Mesothelial cell of epicardium (in vitro differentiated cells): ENCODE measurements at regions not wholly inside any gene's neighbourhood (a gene's known extent, or its start where the extent isn't known, plus 50 kb on each side); places are given as distances from the start of the nearest gene placed in this dataset.

Source experiments
- DNase-seq, 2 experiments: peaks; one replicate each; pipeline ENCODE4 v3.0.0; 2021; ENCODE audit warnings: low spot score in 2 of 2; ENCODE audit not compliant: unreplicated experiment in 2 of 2
- H3K27ac Mint-ChIP-seq: 2 replicates; pipeline ENCODE4 v1.8.0; 2021; ENCODE audit warnings: mixed read lengths
- H3K27me3 Mint-ChIP-seq: 2 replicates; pipeline ENCODE4 v1.8.0; 2021; ENCODE audit warnings: low read depth, mixed read lengths
- H3K36me3 Mint-ChIP-seq: 2 replicates; pipeline ENCODE4 v1.8.0; 2021; ENCODE audit warnings: mixed read lengths
- H3K4me1 Mint-ChIP-seq: 2 replicates; pipeline ENCODE4 v1.8.0; 2021; ENCODE audit warnings: mixed read lengths
- H3K4me3 Mint-ChIP-seq: 2 replicates; pipeline ENCODE4 v1.8.0; 2021; ENCODE audit warnings: mild to moderate bottlenecking, moderate library complexity, mixed read lengths
- H3K9me3 Mint-ChIP-seq: 2 replicates; pipeline ENCODE4 v1.8.0; 2021; ENCODE audit warnings: mixed read lengths
- CTCF ChIP-seq: fragments of 200-600 bp; sonication (generic); IDR thresholded peaks from one replicate; pipeline ENCODE4 v1.5.0; 2021; ENCODE audit warnings: antibody characterized with exemption; ENCODE audit not compliant: unreplicated experiment

- H3K4me3 Mint-ChIP-seq = no peak overlapping the region
- H3K27me3 Mint-ChIP-seq = no peaks in the 10 kb centered on the region
- peaks cover 19% of the 10 kb centered on the region for H3K9me3 Mint-ChIP-seq
- TF ChIP-seq CTCF = no peak
- no peaks in the 10 kb centered on the region for H3K36me3 Mint-ChIP-seq
- H3K4me1 Mint-ChIP-seq = peaks cover 13% of the 10 kb centered on the region
- H3K27ac Mint-ChIP-seq = no peak overlapping the region
- DNase-seq = no peak
These were observed 195.8 kb upstream of the CDYL start for GRCh38 chr6:4580361-4580760.

GRCh38 chr6:4577406-4577805 lies 198.8 kb upstream of the CDYL start:
- Mint-ChIP-seq H3K27me3 (no peaks in the 10 kb centered on the region), H3K4me1 (peaks cover 4% of the 10 kb centered on the region), H3K27ac (no peak overlapping the region), H3K9me3 (peaks cover 27% of the 10 kb centered on the region), H3K36me3 (no peaks in the 10 kb centered on the region), H3K4me3 (no peak overlapping the region)
- TF ChIP-seq CTCF = no peak
- DNase-seq = no peak

GRCh38 chr6:4575714-4576113 lies 200.5 kb upstream of the CDYL start:
- DNase-seq = no peak
- Mint-ChIP-seq H3K36me3 (peaks cover 3% of the 10 kb centered on the region), H3K9me3 (peaks cover 32% of the 10 kb centered on the region), H3K4me3 (no peak overlapping the region), H3K27me3 (no peaks in the 10 kb centered on the region), H3K4me1 (no peaks in the 10 kb centered on the region), H3K27ac (no peak overlapping the region)
- no peak for TF ChIP-seq CTCF

DNA sequence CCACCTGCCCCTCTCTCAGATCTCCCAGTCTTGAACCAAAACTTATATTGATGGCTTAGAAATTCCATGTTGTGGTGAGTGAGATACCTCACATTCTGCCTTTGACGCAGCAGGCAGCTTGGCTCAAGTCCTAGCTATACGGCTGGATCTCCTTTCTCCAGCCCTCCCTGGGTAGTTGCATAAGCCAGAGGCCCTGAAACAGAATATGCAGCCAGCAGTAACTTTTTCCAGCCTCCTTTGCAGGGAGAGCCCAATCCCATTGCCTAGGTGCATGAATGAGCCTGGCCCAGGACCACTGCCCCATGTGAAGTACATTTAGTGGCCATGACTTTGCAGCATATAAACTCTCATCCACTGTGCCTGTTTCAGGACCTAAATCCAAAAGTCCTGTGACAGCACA lies 202.2 kb upstream of the CDYL start:
- DNase-seq = no peak
- no peak overlapping the region for H3K4me3 Mint-ChIP-seq
- no peaks in the 10 kb centered on the region for H3K4me1 Mint-ChIP-seq
- peaks cover 31% of the 10 kb centered on the region for H3K9me3 Mint-ChIP-seq
- no peak for TF ChIP-seq CTCF
- no peaks in the 10 kb centered on the region for H3K27me3 Mint-ChIP-seq
- peaks cover 7% of the 10 kb centered on the region for H3K36me3 Mint-ChIP-seq
- H3K27ac Mint-ChIP-seq = no peak overlapping the region

- H3K9me3 Mint-ChIP-seq = peaks cover 23% of the 10 kb centered on the region
- no peak for DNase-seq
- TF ChIP-seq CTCF = no peak
- peaks cover 9% of the 10 kb centered on the region for H3K4me1 Mint-ChIP-seq
- H3K27me3 Mint-ChIP-seq = no peaks in the 10 kb centered on the region
- peaks cover 7% of the 10 kb centered on the region for H3K36me3 Mint-ChIP-seq
- no peak overlapping the region for H3K4me3 Mint-ChIP-seq
- no peak overlapping the region for H3K27ac Mint-ChIP-seq
These were observed 205.2 kb upstream of the CDYL start for GRCh38 chr6:4571011-4571410.

DNA sequence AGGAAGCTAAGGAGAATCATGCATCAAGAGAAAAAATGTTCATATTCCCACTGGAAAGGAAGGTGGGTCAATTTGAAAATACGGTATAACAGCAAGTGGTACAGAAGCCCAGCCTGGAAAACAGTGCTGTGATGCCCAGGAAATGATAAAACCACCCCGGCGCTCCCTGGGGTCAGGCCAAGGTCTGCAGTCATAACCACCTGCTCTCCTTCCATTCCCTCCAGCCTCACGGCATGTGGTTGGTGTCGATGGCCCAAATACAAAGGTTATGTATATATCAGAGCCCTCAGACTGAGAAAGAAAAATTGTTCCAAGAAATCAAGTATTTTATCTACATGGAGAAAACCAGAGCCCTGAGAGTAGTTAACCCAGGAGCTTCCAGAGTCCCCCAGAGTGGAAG lies 208.1 kb upstream of the CDYL start:
- H3K27me3 Mint-ChIP-seq = no peaks in the 10 kb centered on the region
- no peak overlapping the region for H3K4me3 Mint-ChIP-seq
- TF ChIP-seq CTCF = no peak
- DNase-seq = no peak
- peaks cover 19% of the 10 kb centered on the region for H3K4me1 Mint-ChIP-seq
- peaks cover 15% of the 10 kb centered on the region for H3K9me3 Mint-ChIP-seq
- no peak overlapping the region for H3K27ac Mint-ChIP-seq
- H3K36me3 Mint-ChIP-seq = peaks cover 7% of the 10 kb centered on the region
